ENCODE measurements at regions not wholly inside any gene's neighbourhood (a gene's known extent, or its start where the extent isn't known, plus 50 kb on each side); places are given as distances from the start of the nearest gene placed in this dataset.

GRCh38 chr7:26533217-26533616, 241.6 kb downstream of the SNX10 start:
- no peak for TF ChIP-seq YY1 (IDR thresholded peaks at IDR 0.05; ENCODE audit: insufficient read depth, insufficient read length)
- TF ChIP-seq ZNF274 (IDR thresholded peaks at IDR 0.05; ENCODE audit: low read depth, low read length), result no peak
- no peak overlapping the region for H3K9ac ChIP-seq (ENCODE audit: insufficient read length, low read depth)
- DNase-seq (ENCODE audit: low read depth, low spot score), result no peak
- no peaks in the 10 kb centered on the region for H3K36me3 ChIP-seq (ENCODE audit: insufficient read depth, insufficient read length, low read length)
- no peak overlapping the region for H3K4me3 ChIP-seq (ENCODE audit: insufficient read length, low read depth)
- peaks cover 3% of the 10 kb centered on the region for H3K27me3 ChIP-seq (ENCODE audit: insufficient read depth, insufficient read length)
- H3K4me1 ChIP-seq (ENCODE audit: insufficient read depth, insufficient read length), result no peaks in the 10 kb centered on the region
- 0 out of 2 replicates have a peak, but pooled peaks cover 5% of the 10 kb centered on the region for H3K9me3 ChIP-seq (ENCODE audit: insufficient read depth, low read length)

- Histone ChIP-seq H3K27me3 (ENCODE audit: insufficient read depth, insufficient read length) (peaks cover 6% of the 10 kb centered on the region), H3K4me3 (ENCODE audit: insufficient read length, low read depth) (no peak overlapping the region)
- DNase-seq (ENCODE audit: low read depth, low spot score), result no peak
Observed at GRCh38 chr7:26534649-26535482, 243.2 kb downstream of the SNX10 start.

GRCh38 chr7:26535483-26536007, 243.9 kb downstream of the SNX10 start:
- DNase-seq (ENCODE audit: low read depth, low spot score), result no peak

More at GRCh38 chr7:26534649-26535482, 243.2 kb downstream of the SNX10 start:
- Histone ChIP-seq H3K36me3 (ENCODE audit: insufficient read depth, insufficient read length, low read length) (no peaks in the 10 kb centered on the region), H3K9me3 (ENCODE audit: insufficient read depth, low read length) (0 out of 2 replicates have a peak, but pooled peaks cover 5% of the 10 kb centered on the region), H3K9ac (ENCODE audit: insufficient read length, low read depth) (no peak overlapping the region), H3K4me1 (ENCODE audit: insufficient read depth, insufficient read length) (no peaks in the 10 kb centered on the region)
- TF ChIP-seq ZNF274 (IDR thresholded peaks at IDR 0.05; ENCODE audit: low read depth, low read length), result no peak
- no peak for TF ChIP-seq SUZ12 (IDR thresholded peaks at IDR 0.05; ENCODE audit: extremely low read depth, insufficient read depth, insufficient read length)
- TF ChIP-seq YY1 (IDR thresholded peaks at IDR 0.05; ENCODE audit: insufficient read depth, insufficient read length), result no peak

GRCh38 chr7:26538216-26538615, 246.6 kb downstream of the SNX10 start:
- Histone ChIP-seq H3K4me1 (ENCODE audit: insufficient read depth, insufficient read length) (no peaks in the 10 kb centered on the region), H3K9me3 (ENCODE audit: insufficient read depth, low read length) (no peaks in the 10 kb centered on the region), H3K36me3 (ENCODE audit: insufficient read depth, insufficient read length, low read length) (no peaks in the 10 kb centered on the region), H3K4me3 (ENCODE audit: insufficient read length, low read depth) (no peak overlapping the region), H3K27me3 (ENCODE audit: insufficient read depth, insufficient read length) (peaks cover 3% of the 10 kb centered on the region), H3K9ac (ENCODE audit: insufficient read length, low read depth) (no peak overlapping the region)
- no peak for DNase-seq (ENCODE audit: low read depth, low spot score)
- TF ChIP-seq YY1 (IDR thresholded peaks at IDR 0.05; ENCODE audit: insufficient read depth, insufficient read length) (no peak), ZNF274 (IDR thresholded peaks at IDR 0.05; ENCODE audit: low read depth, low read length) (no peak), SUZ12 (IDR thresholded peaks at IDR 0.05; ENCODE audit: extremely low read depth, insufficient read depth, insufficient read length) (no peak)

More at GRCh38 chr7:26535483-26536007, 243.9 kb downstream of the SNX10 start:
- Histone ChIP-seq H3K9ac (ENCODE audit: insufficient read length, low read depth) (no peak overlapping the region), H3K4me1 (ENCODE audit: insufficient read depth, insufficient read length) (no peaks in the 10 kb centered on the region), H3K36me3 (ENCODE audit: insufficient read depth, insufficient read length, low read length) (no peaks in the 10 kb centered on the region), H3K27me3 (ENCODE audit: insufficient read depth, insufficient read length) (peaks cover 6% of the 10 kb centered on the region), H3K4me3 (ENCODE audit: insufficient read length, low read depth) (no peak overlapping the region), H3K9me3 (ENCODE audit: insufficient read depth, low read length) (no peaks in the 10 kb centered on the region)
- TF ChIP-seq ZNF274 (IDR thresholded peaks at IDR 0.05; ENCODE audit: low read depth, low read length), result no peak
- no peak for TF ChIP-seq YY1 (IDR thresholded peaks at IDR 0.05; ENCODE audit: insufficient read depth, insufficient read length)
- TF ChIP-seq SUZ12 (IDR thresholded peaks at IDR 0.05; ENCODE audit: extremely low read depth, insufficient read depth, insufficient read length), result no peak

- Histone ChIP-seq H3K9me3 (ENCODE audit: insufficient read depth, low read length) (no peaks in the 10 kb centered on the region), H3K4me3 (ENCODE audit: insufficient read length, low read depth) (no peak overlapping the region), H3K4me1 (ENCODE audit: insufficient read depth, insufficient read length) (no peaks in the 10 kb centered on the region), H3K27me3 (ENCODE audit: insufficient read depth, insufficient read length) (peaks cover 3% of the 10 kb centered on the region), H3K9ac (ENCODE audit: insufficient read length, low read depth) (no peak overlapping the region), H3K36me3 (ENCODE audit: insufficient read depth, insufficient read length, low read length) (no peaks in the 10 kb centered on the region)
- no peak for DNase-seq (ENCODE audit: low read depth, low spot score)
- TF ChIP-seq YY1 (IDR thresholded peaks at IDR 0.05; ENCODE audit: insufficient read depth, insufficient read length) (no peak), ZNF274 (IDR thresholded peaks at IDR 0.05; ENCODE audit: low read depth, low read length) (no peak), SUZ12 (IDR thresholded peaks at IDR 0.05; ENCODE audit: extremely low read depth, insufficient read depth, insufficient read length) (no peak)
Observed at GRCh38 chr7:26538689-26539088, 247.0 kb downstream of the SNX10 start.

DNA sequence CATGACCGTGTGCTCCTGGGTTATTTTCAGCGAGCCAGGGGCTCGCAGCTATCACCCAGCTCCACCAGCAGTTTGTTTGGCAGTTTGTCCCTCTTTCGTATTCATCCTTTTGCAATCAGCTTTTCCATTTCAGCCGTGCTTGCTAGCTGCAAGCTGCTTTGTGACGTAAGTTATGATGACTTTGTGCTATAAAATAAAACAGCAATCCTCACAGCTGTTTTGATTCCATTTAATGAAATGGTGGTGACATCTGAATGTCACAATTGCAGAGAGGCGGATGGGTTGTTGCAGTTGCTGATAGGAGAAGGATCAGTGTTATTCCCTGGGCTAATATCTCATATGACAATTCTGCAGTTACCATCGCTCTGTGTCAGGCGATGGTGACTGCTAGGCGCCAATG, 251.7 kb downstream of the SNX10 start:
- no peak overlapping the region for H3K9ac ChIP-seq (ENCODE audit: insufficient read length, low read depth)
- TF ChIP-seq ZNF274 (IDR thresholded peaks at IDR 0.05; ENCODE audit: low read depth, low read length), result no peak
- no peak for TF ChIP-seq YY1 (IDR thresholded peaks at IDR 0.05; ENCODE audit: insufficient read depth, insufficient read length)
- no peak for TF ChIP-seq SUZ12 (IDR thresholded peaks at IDR 0.05; ENCODE audit: extremely low read depth, insufficient read depth, insufficient read length)
- no peak overlapping the region for H3K4me3 ChIP-seq (ENCODE audit: insufficient read length, low read depth)
- H3K36me3 ChIP-seq (ENCODE audit: insufficient read depth, insufficient read length, low read length), result no peaks in the 10 kb centered on the region
- H3K4me1 ChIP-seq (ENCODE audit: insufficient read depth, insufficient read length), result no peaks in the 10 kb centered on the region
- DNase-seq (ENCODE audit: low read depth, low spot score), result no peak
- peaks cover 5% of the 10 kb centered on the region; the same call in 1 of the 2 replicates for H3K9me3 ChIP-seq (ENCODE audit: insufficient read depth, low read length)
- peaks cover 3% of the 10 kb centered on the region for H3K27me3 ChIP-seq (ENCODE audit: insufficient read depth, insufficient read length)

GRCh38 chr7:26543951-26544350, 252.3 kb downstream of the SNX10 start:
- no peak overlapping the region for H3K9ac ChIP-seq (ENCODE audit: insufficient read length, low read depth)
- H3K4me3 ChIP-seq (ENCODE audit: insufficient read length, low read depth), result no peak overlapping the region
- DNase-seq (ENCODE audit: low read depth, low spot score), result no peak
- no peak for TF ChIP-seq YY1 (IDR thresholded peaks at IDR 0.05; ENCODE audit: insufficient read depth, insufficient read length)
- no peak for TF ChIP-seq ZNF274 (IDR thresholded peaks at IDR 0.05; ENCODE audit: low read depth, low read length)
- TF ChIP-seq SUZ12 (IDR thresholded peaks at IDR 0.05; ENCODE audit: extremely low read depth, insufficient read depth, insufficient read length), result no peak
- no peaks in the 10 kb centered on the region for H3K4me1 ChIP-seq (ENCODE audit: insufficient read depth, insufficient read length)
- peaks cover 5% of the 10 kb centered on the region; the same call in 1 of the 2 replicates for H3K9me3 ChIP-seq (ENCODE audit: insufficient read depth, low read length)
- no peaks in the 10 kb centered on the region for H3K36me3 ChIP-seq (ENCODE audit: insufficient read depth, insufficient read length, low read length)
- no peaks in the 10 kb centered on the region for H3K27me3 ChIP-seq (ENCODE audit: insufficient read depth, insufficient read length)
